Activated CD8-positive, alpha-beta memory T cell treated with anti-CD3 and anti-CD28 coated beads, Interleukin-2, amount 10 ng/mL, durations not matched to agents 7 days and 5 days (primary cell): ENCODE measurements at regions not wholly inside any gene's neighbourhood (a gene's known extent, or its start where the extent isn't known, plus 50 kb on each side); places are given as distances from the start of the nearest gene placed in this dataset.
"Not testable (repeated sequence)": the region's sequence is repeated elsewhere in the genome, so short reads cannot be mapped to it uniquely, and the experiment has no call there.

Experiments used
- ATAC-seq: fragments of 150-1000 bp; cut with Tn5 transposase; one replicate; pipeline ENCODE4 v1.10.0; 2021; ENCODE audit warnings: moderate library complexity
- CTCF ChIA-PET: fragments of 350-600 bp; sonication (Branson Sonifier 250); formaldehyde crosslinking; loops from one replicate; lab custom pipeline; 2021; ENCODE audit warnings: antibody characterized with exemption; lab: Charles Lee
- DNase-seq: peaks from one replicate; pipeline ENCODE4 v3.0.0-alpha.2; 2020
- H3K27ac Mint-ChIP-seq: one replicate; pipeline ENCODE4 v1.8.0; 2021; ENCODE audit warnings: mild to moderate bottlenecking, mixed read lengths
- H3K27me3 Mint-ChIP-seq: one replicate; pipeline ENCODE4 v1.8.0; 2021; ENCODE audit warnings: mixed read lengths
- H3K36me3 Mint-ChIP-seq: one replicate; pipeline ENCODE4 v1.8.0; 2021; ENCODE audit warnings: mild to moderate bottlenecking, mixed read lengths
- H3K4me1 Mint-ChIP-seq: one replicate; pipeline ENCODE4 v1.8.0; 2021; ENCODE audit warnings: mixed read lengths
- H3K4me3 Mint-ChIP-seq: one replicate; pipeline ENCODE4 v1.8.0; 2021; ENCODE audit warnings: mild to moderate bottlenecking, moderate library complexity, mixed read lengths
- H3K9me3 Mint-ChIP-seq: one replicate; pipeline ENCODE4 v1.8.0; 2022; ENCODE audit warnings: low read depth, mixed read lengths

GRCh38 chr11:38687008-38687407, 2089.0 kb upstream of the RAG2 start:
- no peaks in the 10 kb centered on the region for H3K4me1 Mint-ChIP-seq
- DNase-seq = no peak
- H3K27me3 Mint-ChIP-seq = no peaks in the 10 kb centered on the region
- ATAC-seq = no peak
- CTCF ChIA-PET = no interaction called here
- no peak overlapping the region for H3K27ac Mint-ChIP-seq
- peaks cover 2% of the 10 kb centered on the region for H3K9me3 Mint-ChIP-seq
- no peak overlapping the region for H3K4me3 Mint-ChIP-seq
- no peaks in the 10 kb centered on the region for H3K36me3 Mint-ChIP-seq

DNA sequence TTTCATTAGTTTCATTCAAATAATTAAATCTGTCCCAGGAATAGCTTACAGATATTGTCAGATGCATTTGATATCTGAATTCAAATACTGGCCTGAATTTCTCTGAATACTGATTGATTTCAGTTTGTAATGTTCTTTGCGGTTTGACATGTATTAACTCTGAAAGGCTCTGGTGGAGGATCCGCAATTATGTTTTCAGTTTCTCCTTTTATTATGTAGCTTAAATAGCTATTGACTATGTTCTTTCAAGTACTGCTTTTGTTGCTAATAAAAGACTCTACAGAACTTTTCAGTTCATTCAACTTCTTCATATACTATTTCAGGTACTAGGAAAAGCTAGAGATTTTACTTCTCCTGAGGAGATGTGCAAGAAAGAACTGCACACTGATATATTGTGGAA, 2085.4 kb upstream of the RAG2 start:
- CTCF ChIA-PET = no interaction called here
- ATAC-seq = no peak
- Mint-ChIP-seq H3K9me3 (peaks cover 11% of the 10 kb centered on the region), H3K4me1 (no peaks in the 10 kb centered on the region), H3K36me3 (no peaks in the 10 kb centered on the region), H3K4me3 (no peak overlapping the region), H3K27ac (no peak overlapping the region), H3K27me3 (no peaks in the 10 kb centered on the region)
- DNase-seq = no peak

- DNase-seq (no peak), ATAC-seq (no peak)
- H3K27ac Mint-ChIP-seq = no peak overlapping the region
- H3K27me3 Mint-ChIP-seq = no peaks in the 10 kb centered on the region
- no peaks in the 10 kb centered on the region for H3K36me3 Mint-ChIP-seq
- no peaks in the 10 kb centered on the region for H3K4me1 Mint-ChIP-seq
- H3K9me3 Mint-ChIP-seq = peaks cover 15% of the 10 kb centered on the region
- no peak overlapping the region for H3K4me3 Mint-ChIP-seq
- CTCF ChIA-PET = no interaction called here
These were observed 2082.7 kb upstream of the RAG2 start for GRCh38 chr11:38680746-38681145.

- Mint-ChIP-seq H3K4me1 (no peaks in the 10 kb centered on the region), H3K36me3 (no peaks in the 10 kb centered on the region), H3K27me3 (no peaks in the 10 kb centered on the region), H3K27ac (no peak overlapping the region), H3K9me3 (peaks cover 15% of the 10 kb centered on the region), H3K4me3 (no peak overlapping the region)
- DNase-seq (no peak), ATAC-seq (no peak)
- CTCF ChIA-PET = no interaction called here
These were observed 2082.1 kb upstream of the RAG2 start for GRCh38 chr11:38680166-38680565.

GRCh38 chr11:38672445-38672844, 2074.4 kb upstream of the RAG2 start:
- H3K27ac Mint-ChIP-seq = no peak overlapping the region
- H3K36me3 Mint-ChIP-seq = no peaks in the 10 kb centered on the region
- CTCF ChIA-PET = no interaction called here
- H3K4me1 Mint-ChIP-seq = no peaks in the 10 kb centered on the region
- peaks cover 9% of the 10 kb centered on the region for H3K9me3 Mint-ChIP-seq
- no peak for DNase-seq
- no peak overlapping the region for H3K4me3 Mint-ChIP-seq
- no peaks in the 10 kb centered on the region for H3K27me3 Mint-ChIP-seq
- no peak for ATAC-seq

DNA sequence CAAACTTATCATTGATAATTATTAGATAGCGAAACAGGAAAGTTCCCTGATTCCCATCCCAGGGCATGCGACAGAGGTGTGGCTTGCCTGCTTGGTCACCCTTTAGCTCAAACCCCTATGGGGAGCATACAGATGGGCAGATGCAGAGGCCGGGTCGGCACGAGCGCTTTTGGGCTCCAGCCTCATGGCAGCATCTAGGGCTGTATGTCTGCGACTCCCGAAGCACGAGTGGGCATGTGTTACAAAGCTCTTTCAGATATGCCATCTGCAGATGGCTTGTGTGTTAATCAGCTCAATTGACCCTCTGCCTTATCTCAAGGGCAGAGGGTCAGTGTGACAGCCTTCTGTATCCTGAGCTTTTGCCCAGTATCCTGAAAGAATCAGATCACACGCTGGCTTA, 2069.3 kb upstream of the RAG2 start:
- Mint-ChIP-seq H3K27me3 (no peaks in the 10 kb centered on the region), H3K4me3 (no peak overlapping the region), H3K36me3 (no peaks in the 10 kb centered on the region), H3K9me3 (peaks cover 7% of the 10 kb centered on the region), H3K4me1 (no peaks in the 10 kb centered on the region), H3K27ac (no peak overlapping the region)
- ATAC-seq (no peak), DNase-seq (no peak)
- CTCF ChIA-PET = no interaction called here

- Mint-ChIP-seq H3K9me3 (no peaks in the 10 kb centered on the region), H3K4me1 (no peaks in the 10 kb centered on the region), H3K27me3 (no peaks in the 10 kb centered on the region), H3K36me3 (no peaks in the 10 kb centered on the region), H3K4me3 (no peak overlapping the region), H3K27ac (no peak overlapping the region)
- ATAC-seq (no peak), DNase-seq (no peak)
- CTCF ChIA-PET = no interaction called here
These were observed 2050.6 kb upstream of the RAG2 start for GRCh38 chr11:38648604-38649003.

GRCh38 chr11:38646382-38646781, 2048.3 kb upstream of the RAG2 start:
- H3K4me1 Mint-ChIP-seq = no peaks in the 10 kb centered on the region
- no peak overlapping the region for H3K4me3 Mint-ChIP-seq
- no peak overlapping the region for H3K27ac Mint-ChIP-seq
- no peaks in the 10 kb centered on the region for H3K36me3 Mint-ChIP-seq
- no peak for DNase-seq
- H3K9me3 Mint-ChIP-seq = peaks cover 3% of the 10 kb centered on the region
- CTCF ChIA-PET = no interaction called here
- ATAC-seq = no peak
- H3K27me3 Mint-ChIP-seq = no peaks in the 10 kb centered on the region

DNA sequence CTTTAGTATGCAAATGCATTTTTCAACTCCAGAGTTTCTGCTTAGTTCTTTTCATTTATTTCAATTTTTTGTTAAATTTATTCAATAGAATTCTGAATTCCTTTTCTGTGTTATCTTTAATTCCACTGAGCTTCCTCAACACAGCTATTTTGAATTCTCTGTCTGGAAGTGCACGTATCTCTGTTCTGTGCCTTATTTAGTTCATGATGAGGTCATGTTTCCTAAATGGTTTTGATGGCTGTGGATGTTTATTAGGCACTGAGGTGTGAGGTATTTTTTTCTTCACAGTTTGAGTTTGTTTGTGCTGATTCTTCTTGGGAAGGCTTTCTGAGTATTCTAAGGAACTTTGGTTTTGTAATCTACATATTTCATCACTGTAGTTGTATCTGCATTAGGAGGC, 2042.8 kb upstream of the RAG2 start:
- DNase-seq (no peak), ATAC-seq (no peak)
- Mint-ChIP-seq H3K9me3 (peaks cover 3% of the 10 kb centered on the region), H3K27me3 (no peaks in the 10 kb centered on the region), H3K4me1 (no peaks in the 10 kb centered on the region), H3K27ac (no peak overlapping the region), H3K36me3 (no peaks in the 10 kb centered on the region), H3K4me3 (no peak overlapping the region)
- CTCF ChIA-PET = no interaction called here

- no peaks in the 10 kb centered on the region for H3K36me3 Mint-ChIP-seq
- ATAC-seq = no peak
- CTCF ChIA-PET = no interaction called here
- peaks cover 12% of the 10 kb centered on the region for H3K9me3 Mint-ChIP-seq
- H3K4me1 Mint-ChIP-seq = no peaks in the 10 kb centered on the region
- H3K27me3 Mint-ChIP-seq = no peaks in the 10 kb centered on the region
- no peak for DNase-seq
- H3K4me3 Mint-ChIP-seq = no peak overlapping the region
- no peak overlapping the region for H3K27ac Mint-ChIP-seq
These were observed 2014.7 kb upstream of the RAG2 start for GRCh38 chr11:38612701-38613100.

- H3K4me3 Mint-ChIP-seq, H3K4me1 Mint-ChIP-seq, H3K9me3 Mint-ChIP-seq, ATAC-seq, H3K27ac Mint-ChIP-seq, H3K27me3 Mint-ChIP-seq, DNase-seq, H3K36me3 Mint-ChIP-seq, CTCF ChIA-PET: not testable (repeated sequence)
These were observed 2003.3 kb upstream of the RAG2 start for GRCh38 chr11:38601371-38601770.

DNA sequence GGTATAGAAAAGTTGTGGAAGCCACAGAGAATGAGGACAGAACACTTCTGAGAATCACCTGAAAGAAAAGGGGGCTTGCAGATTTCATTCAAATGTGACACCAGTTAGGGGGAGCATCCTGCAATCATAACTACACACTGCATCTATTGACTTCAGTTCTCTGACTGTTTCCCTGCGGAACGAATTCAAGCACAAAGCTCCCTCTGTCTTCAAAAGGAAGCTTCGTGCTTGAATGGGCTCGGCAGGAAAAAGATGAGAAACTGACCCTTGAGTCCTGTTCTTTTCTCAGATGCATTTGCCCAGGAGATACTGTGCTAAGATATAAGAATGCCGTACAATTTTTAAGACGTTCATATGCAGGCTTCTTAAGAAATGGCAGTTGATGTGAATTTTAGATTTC, 2000.4 kb upstream of the RAG2 start:
- Mint-ChIP-seq H3K4me1 (no peaks in the 10 kb centered on the region), H3K27me3 (no peaks in the 10 kb centered on the region), H3K36me3 (no peaks in the 10 kb centered on the region), H3K9me3 (peaks cover 6% of the 10 kb centered on the region), H3K27ac (no peak overlapping the region), H3K4me3 (no peak overlapping the region)
- ATAC-seq (no peak), DNase-seq (no peak)
- CTCF ChIA-PET = no interaction called here

DNA sequence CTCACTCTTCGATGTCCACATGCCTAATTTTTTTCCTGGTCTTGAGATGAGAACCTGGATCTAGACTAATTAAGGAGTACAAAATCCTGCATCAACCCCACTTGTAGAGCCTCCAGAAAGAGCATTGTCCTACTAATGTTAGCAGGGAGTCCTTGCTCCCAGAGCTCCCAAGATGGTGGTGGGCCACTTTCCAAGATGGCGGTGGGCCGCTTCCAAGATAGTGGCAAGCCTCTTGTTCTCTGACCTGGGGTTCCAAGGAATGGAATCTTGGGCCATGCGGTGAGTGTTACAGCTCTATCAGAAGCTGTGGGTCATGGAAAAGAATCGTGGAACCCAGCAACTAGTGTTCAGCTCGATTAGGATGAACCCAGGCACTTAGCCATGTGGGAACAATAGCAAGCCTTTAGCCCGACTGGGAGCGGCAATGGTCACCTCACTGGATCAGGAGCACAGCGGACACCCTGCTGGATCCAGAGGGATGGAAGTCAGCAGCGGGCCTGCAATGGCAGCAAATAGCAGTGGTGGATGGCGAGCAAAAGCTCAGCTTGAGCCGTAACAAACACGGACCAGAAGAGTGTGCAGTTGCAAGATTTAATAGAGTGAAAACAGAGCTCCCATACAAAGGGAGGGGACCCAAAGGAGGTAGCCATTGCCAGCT, 1997.5 kb upstream of the RAG2 start:
- CTCF ChIA-PET, H3K9me3 Mint-ChIP-seq, DNase-seq, ATAC-seq, H3K4me1 Mint-ChIP-seq, H3K27me3 Mint-ChIP-seq, H3K4me3 Mint-ChIP-seq, H3K36me3 Mint-ChIP-seq, H3K27ac Mint-ChIP-seq: not testable (repeated sequence)

- no peaks in the 10 kb centered on the region for H3K4me1 Mint-ChIP-seq
- CTCF ChIA-PET = no interaction called here
- H3K9me3 Mint-ChIP-seq = peaks cover 2% of the 10 kb centered on the region
- no peak overlapping the region for H3K4me3 Mint-ChIP-seq
- no peak for DNase-seq
- no peak for ATAC-seq
- no peak overlapping the region for H3K27ac Mint-ChIP-seq
- no peaks in the 10 kb centered on the region for H3K36me3 Mint-ChIP-seq
- no peaks in the 10 kb centered on the region for H3K27me3 Mint-ChIP-seq
These were observed 1996.9 kb upstream of the RAG2 start for GRCh38 chr11:38594895-38595294.

- no peaks in the 10 kb centered on the region for H3K27me3 Mint-ChIP-seq
- H3K9me3 Mint-ChIP-seq = peaks cover 2% of the 10 kb centered on the region
- H3K4me3 Mint-ChIP-seq = no peak overlapping the region
- H3K4me1 Mint-ChIP-seq = no peaks in the 10 kb centered on the region
- CTCF ChIA-PET = no interaction called here
- no peaks in the 10 kb centered on the region for H3K36me3 Mint-ChIP-seq
- ATAC-seq = no peak
- DNase-seq = no peak
- H3K27ac Mint-ChIP-seq = no peak overlapping the region
These were observed 1995.6 kb upstream of the RAG2 start for GRCh38 chr11:38593649-38594048.
